Upper lobe of right lung (tissue), 1 donor: ENCODE measurements at regions not wholly inside any gene's neighbourhood (a gene's known extent, or its start where the extent isn't known, plus 50 kb on each side); places are given as distances from the start of the nearest gene placed in this dataset.
A peak's percentile ranks its signal among the peaks of the same experiment; 100 is the strongest.

ENCODE experiments used
- ATAC-seq: fragments of 200-7000 bp; cut with Tn5 transposase; one replicate; pipeline ENCODE4 v1.9.1; 2020; ENCODE audit warnings: mild to moderate bottlenecking, moderate library complexity
- DNase-seq: peaks from one replicate; pipeline ENCODE4 v3.0.0-alpha.2; 2020
- H3K27ac ChIP-seq: fragments of 200-600 bp; one replicate; pipeline ENCODE4 v1.8.0; 2022
- H3K27me3 ChIP-seq: fragments of 200-600 bp; one replicate; pipeline ENCODE4 v1.8.0; 2022; ENCODE audit warnings: mild to moderate bottlenecking
- H3K36me3 ChIP-seq: fragments of 200-600 bp; one replicate; pipeline ENCODE4 v1.8.0; 2022
- H3K4me1 ChIP-seq: fragments of 200-600 bp; one replicate; pipeline ENCODE4 v1.8.0; 2022
- H3K4me3 ChIP-seq: fragments of 200-600 bp; one replicate; pipeline ENCODE4 v1.8.0; 2022; ENCODE audit warnings: mild to moderate bottlenecking
- H3K9me3 ChIP-seq: fragments of 200-600 bp; one replicate; pipeline ENCODE4 v1.8.0; 2022
- CTCF ChIP-seq: fragments of 200-600 bp; IDR thresholded peaks from one replicate; pipeline ENCODE4 v1.8.0; 2022; ENCODE audit warnings: antibody characterized with exemption
- intact Hi-C: fragments of 100-400 bp; cut with DNase I; formaldehyde crosslinking; loops from one replicate; pipeline ENCODE4 v1.11.0; 2022
- donor health status: DM: no; HTN: yes; CAD: no; lungs with severe emphysema.

- Histone ChIP-seq H3K9me3 (no peaks in the 10 kb centered on the region), H3K36me3 (no peaks in the 10 kb centered on the region), H3K4me3 (no peak overlapping the region), H3K27ac (no peak overlapping the region), H3K27me3 (no peaks in the 10 kb centered on the region), H3K4me1 (no peaks in the 10 kb centered on the region)
- no peak for TF ChIP-seq CTCF
- ATAC-seq: no peak
- intact Hi-C loops: no loop called here
- no peak for DNase-seq
Observed at GRCh38 chr5:82666312-82666711, 388.2 kb upstream of the RPS23 start.

- Histone ChIP-seq H3K36me3 (no peaks in the 10 kb centered on the region), H3K27me3 (no peaks in the 10 kb centered on the region), H3K4me1 (no peaks in the 10 kb centered on the region), H3K4me3 (no peak overlapping the region), H3K9me3 (no peaks in the 10 kb centered on the region), H3K27ac (no peak overlapping the region)
- intact Hi-C loops: no loop called here
- ATAC-seq (no peak), DNase-seq (no peak)
- TF ChIP-seq CTCF: no peak
Observed at GRCh38 chr5:82664732-82665131, 386.6 kb upstream of the RPS23 start.

- Histone ChIP-seq H3K4me3 (no peak overlapping the region), H3K36me3 (no peaks in the 10 kb centered on the region), H3K9me3 (no peaks in the 10 kb centered on the region), H3K27me3 (no peaks in the 10 kb centered on the region), H3K4me1 (no peaks in the 10 kb centered on the region), H3K27ac (no peak overlapping the region)
- DNase-seq: no peak
- intact Hi-C loops: no loop called here
- no peak for ATAC-seq
- no peak for TF ChIP-seq CTCF
Observed at GRCh38 chr5:82663225-82663624, 385.1 kb upstream of the RPS23 start.

- H3K4me3 ChIP-seq: no peak overlapping the region
- no peaks in the 10 kb centered on the region for H3K4me1 ChIP-seq
- H3K27ac ChIP-seq: no peak overlapping the region
- TF ChIP-seq CTCF: no peak
- no peaks in the 10 kb centered on the region for H3K9me3 ChIP-seq
- ATAC-seq (no peak), DNase-seq (no peak)
- intact Hi-C loops: no loop called here
- H3K27me3 ChIP-seq: no peaks in the 10 kb centered on the region
- H3K36me3 ChIP-seq: no peaks in the 10 kb centered on the region
Observed at GRCh38 chr5:82662340-82662739, 384.2 kb upstream of the RPS23 start.

- intact Hi-C loops: no loop called here
- no peak for ATAC-seq
- Histone ChIP-seq H3K36me3 (no peaks in the 10 kb centered on the region), H3K27me3 (no peaks in the 10 kb centered on the region), H3K4me3 (no peak overlapping the region), H3K9me3 (no peaks in the 10 kb centered on the region), H3K27ac (no peak overlapping the region), H3K4me1 (no peaks in the 10 kb centered on the region)
- TF ChIP-seq CTCF: no peak
- DNase-seq: no peak
Observed at GRCh38 chr5:82661933-82662332, 383.8 kb upstream of the RPS23 start.

- peak; percentile 84 for ATAC-seq
- no peaks in the 10 kb centered on the region for H3K36me3 ChIP-seq
- no peaks in the 10 kb centered on the region for H3K27me3 ChIP-seq
- TF ChIP-seq CTCF: no peak
- intact Hi-C loops: no loop called here
- H3K27ac ChIP-seq: no peak overlapping the region
- H3K4me1 ChIP-seq: no peaks in the 10 kb centered on the region
- no peak overlapping the region for H3K4me3 ChIP-seq
- no peak for DNase-seq
- no peaks in the 10 kb centered on the region for H3K9me3 ChIP-seq
Observed at GRCh38 chr5:82661462-82661861, 383.3 kb upstream of the RPS23 start.
